SK-N-SH (cell line): ENCODE measurements at regions not wholly inside any gene's neighbourhood (a gene's known extent, or its start where the extent isn't known, plus 50 kb on each side); places are given as distances from the start of the nearest gene placed in this dataset.

Experiments
- CTCF ChIA-PET: fragments of 300-600, 350-600 bp; formaldehyde crosslinking; extraction: SDS; loops from one replicate; lab custom pipeline; 2021; lab: Yijun Ruan, JAX
- POLR2A ChIA-PET: fragments of 350-600 bp; sonication (Branson Sonifier 250); formaldehyde crosslinking; extraction: SDS; loops from one replicate; lab custom pipeline; 2020; ENCODE audit warnings: antibody characterized with exemption, inconsistent platforms; lab: Yijun Ruan, JAX
- DNase-seq: peaks from one replicate; pipeline ENCODE4 v3.0.0; 2012
- H2AFZ ChIP-seq: fragments of 200-600 bp; sonication (generic); 2 replicates; pipeline ENCODE4 v1.8.1; 2016; ENCODE audit warnings: antibody characterized with exemption, mild to moderate bottlenecking, low read depth
- H3F3A ChIP-seq: fragments of 200-600 bp; sonication (generic); replicated peaks from 2 replicates; pipeline ENCODE3; 2016; ENCODE audit warnings: antibody characterized with exemption, mild to moderate bottlenecking; ENCODE audit not compliant: insufficient read depth
- H3K27ac ChIP-seq, 2 experiments: fragments of 200-500 bp in 1 of 2; fragments of 200-600 bp in 1 of 2; sonication (Bioruptor generic) in 1 of 2; sonication (generic), shearing (Covaris generic) in 1 of 2; 2 replicates each; pipeline versions ENCODE4 v1.5.1 to v1.6.1; 2014 to 2016; ENCODE audit warnings: low read depth in 2 of 2, inconsistent platforms in 1 of 2, low read length in 1 of 2, mild to moderate bottlenecking in 1 of 2, mixed read lengths in 1 of 2
- H3K27me3 ChIP-seq: fragments of 200-600 bp; sonication (generic), shearing (Covaris generic); 2 replicates; pipeline ENCODE4 v1.6.1; 2016; ENCODE audit warnings: mixed run types; ENCODE audit not compliant: insufficient read depth
- H3K36me3 ChIP-seq, 2 experiments: fragments of 200-500 bp in 1 of 2; fragments of 200-600 bp in 1 of 2; sonication (Bioruptor generic) in 1 of 2; sonication (generic) in 1 of 2; replicated peaks in 1 of 2; 2 replicates each; pipeline versions ENCODE3 to v1.5.1; 2014 to 2016; ENCODE audit warnings: low read length in 1 of 2, mild to moderate bottlenecking in 1 of 2; ENCODE audit not compliant: insufficient read depth in 2 of 2, control insufficient read depth in 1 of 2
- H3K4me1 ChIP-seq, 2 experiments: fragments of 200-500 bp in 1 of 2; fragments of 200-600 bp in 1 of 2; sonication (Bioruptor generic) in 1 of 2; sonication (generic), shearing (Covaris generic) in 1 of 2; 2 replicates each; pipeline versions ENCODE4 v1.5.1 to v1.6.1; 2014 to 2016; ENCODE audit warnings: low read depth in 1 of 2, low read length in 1 of 2, mixed run types in 1 of 2; ENCODE audit not compliant: insufficient read depth in 2 of 2, control insufficient read depth in 1 of 2
- H3K4me2 ChIP-seq: fragments of 200-600 bp; sonication (generic), shearing (Covaris generic); 2 replicates; pipeline ENCODE4 v1.6.1; 2017; ENCODE audit warnings: mixed run types
- H3K4me3 ChIP-seq, 2 experiments: fragments of 200-500 bp in 1 of 2; fragments of 200-600 bp in 1 of 2; sonication (Bioruptor generic) in 1 of 2; sonication (generic), shearing (Covaris generic) in 1 of 2; 2 replicates each; pipeline versions ENCODE4 v1.5.1 to v1.8.1; 2014 to 2016; ENCODE audit warnings: low read depth in 2 of 2, inconsistent platforms in 1 of 2, low read length in 1 of 2, mild to moderate bottlenecking in 1 of 2, mixed read lengths in 1 of 2, moderate library complexity in 1 of 2
- H3K79me2 ChIP-seq: fragments of 200-600 bp; sonication (generic); 2 replicates; pipeline ENCODE4 v1.8.1; 2017; ENCODE audit warnings: mild to moderate bottlenecking; ENCODE audit not compliant: insufficient read depth
- H3K9ac ChIP-seq: fragments of 200-600 bp; sonication (generic); 2 replicates; pipeline ENCODE4 v1.6.1; 2017; ENCODE audit warnings: mixed run types
- H3K9me2 ChIP-seq: fragments of 200-600 bp; sonication (generic); 2 replicates; pipeline ENCODE4 v1.6.1; 2017; ENCODE audit warnings: mixed run types
- H3K9me3 ChIP-seq: fragments of 200-600 bp; sonication (generic); 2 replicates; pipeline ENCODE4 v1.6.1; 2017; ENCODE audit warnings: mixed run types, mild to moderate bottlenecking, moderate library complexity
- H4K20me1 ChIP-seq: fragments of 200-600 bp; sonication (generic); 2 replicates; pipeline ENCODE4 v1.6.1; 2017; ENCODE audit warnings: mild to moderate bottlenecking, mixed run types; ENCODE audit not compliant: insufficient read depth
- CHD2 ChIP-seq: fragments of 150-350 bp; IDR thresholded peaks from 2 replicates; pipeline ENCODE4 v1.6.1; 2018; ENCODE audit warnings: low read length; ENCODE audit not compliant: partially characterized antibody
- ELF1 ChIP-seq: IDR thresholded peaks from 2 replicates; pipeline ENCODE4 v1.4.0; 2012
- EP300 ChIP-seq, 2 experiments: IDR thresholded peaks; 2 replicates each; pipeline versions ENCODE4 v1.4.0 to v1.6.1; 2012; ENCODE audit warnings: borderline replicate concordance in 1 of 2, low read depth in 1 of 2, low read length in 1 of 2
- EZH2phosphoT487 ChIP-seq: fragments of 200-600 bp; sonication (generic); IDR thresholded peaks from 2 replicates; pipeline ENCODE4 v1.6.1; 2017; ENCODE audit warnings: low read depth, mixed run types, mild to moderate bottlenecking, antibody characterized with exemption, moderate library complexity, borderline replicate concordance
- FOSL2 ChIP-seq: IDR thresholded peaks from 2 replicates; pipeline ENCODE4 v1.4.0; 2012; ENCODE audit warnings: low read depth, mild to moderate bottlenecking, moderate library complexity, borderline replicate concordance
- FOXM1 ChIP-seq: IDR thresholded peaks from 2 replicates; pipeline ENCODE4 v1.4.0; 2012; ENCODE audit warnings: low read depth, mild to moderate bottlenecking
- GABPA ChIP-seq: IDR thresholded peaks from 2 replicates; pipeline ENCODE4 v1.4.0; 2012; ENCODE audit warnings: low read depth, mild to moderate bottlenecking
- GATA2 ChIP-seq: sonication (generic); formaldehyde crosslinking; IDR thresholded peaks from 2 replicates; pipeline ENCODE4 v1.5.0; 2020; ENCODE audit warnings: mild to moderate bottlenecking, missing genetic modification reagents
- MEF2A ChIP-seq: IDR thresholded peaks from 2 replicates; pipeline ENCODE4 v1.4.0; 2012; ENCODE audit warnings: low read depth, borderline replicate concordance
- NFIC ChIP-seq: IDR thresholded peaks from 2 replicates; pipeline ENCODE4 v1.4.0; 2012; ENCODE audit warnings: borderline replicate concordance
- RAD21 ChIP-seq: IDR thresholded peaks from 2 replicates; pipeline ENCODE4 v1.6.1; 2012; ENCODE audit warnings: mild to moderate bottlenecking, low read length
- RFX5 ChIP-seq: IDR thresholded peaks from 2 replicates; pipeline ENCODE4 v1.6.1; 2012; ENCODE audit warnings: mild to moderate bottlenecking, improper control_type of control experiment, low read length
- SIN3A ChIP-seq: IDR thresholded peaks from 2 replicates; pipeline ENCODE4 v1.6.1; 2012; ENCODE audit warnings: low read depth, mild to moderate bottlenecking, low read length, moderate library complexity, borderline replicate concordance
- SMC3 ChIP-seq: IDR thresholded peaks from 2 replicates; pipeline ENCODE4 v1.6.1; 2012; ENCODE audit warnings: low read depth, low read length, improper control_type of control experiment
- TAF1 ChIP-seq: IDR thresholded peaks from 2 replicates; pipeline ENCODE4 v1.6.1; 2012; ENCODE audit warnings: low read depth, mild to moderate bottlenecking, low read length, moderate library complexity, borderline replicate concordance
- TCF12 ChIP-seq: IDR thresholded peaks from 2 replicates; pipeline ENCODE4 v1.4.0; 2012
- YY1 ChIP-seq: IDR thresholded peaks from 2 replicates; pipeline ENCODE4 v1.4.0; 2012; ENCODE audit warnings: low read depth, mild to moderate bottlenecking
- WGBS: methylation state at CpG from one replicate; pipeline ENCODE4 v1.1.6; 2017; ENCODE audit warnings: low lambda C conversion rate; 5-methylcytosine and 5-hydroxymethylcytosine counted together
- TF ChIP-seq, protein P1 (sequence below): fragments of 200-600 bp; sonication (generic); IDR thresholded peaks from 2 replicates; pipeline ENCODE4 v1.6.1; 2017; ENCODE audit warnings: antibody characterized with exemption, mild to moderate bottlenecking, moderate library complexity
- TF ChIP-seq, protein P2 (sequence below): IDR thresholded peaks from 2 replicates; pipeline ENCODE4 v1.4.0; 2012; ENCODE audit warnings: low read depth, borderline replicate concordance
- TF ChIP-seq, protein P3 (sequence below): fragments of 150-350 bp; IDR thresholded peaks from 2 replicates; pipeline ENCODE4 v1.6.1; 2016; ENCODE audit warnings: mild to moderate bottlenecking, low read depth, low read length
- TF ChIP-seq, protein P4 (sequence below): fragments of 150-350 bp; IDR thresholded peaks from 2 replicates; pipeline ENCODE4 v1.6.1; 2017; ENCODE audit warnings: antibody characterized with exemption, low read length, low read depth, borderline replicate concordance
- TF ChIP-seq, protein P5 (sequence below): IDR thresholded peaks from 2 replicates; pipeline ENCODE4 v1.4.0; 2012; ENCODE audit warnings: low read depth, borderline replicate concordance

DNA sequence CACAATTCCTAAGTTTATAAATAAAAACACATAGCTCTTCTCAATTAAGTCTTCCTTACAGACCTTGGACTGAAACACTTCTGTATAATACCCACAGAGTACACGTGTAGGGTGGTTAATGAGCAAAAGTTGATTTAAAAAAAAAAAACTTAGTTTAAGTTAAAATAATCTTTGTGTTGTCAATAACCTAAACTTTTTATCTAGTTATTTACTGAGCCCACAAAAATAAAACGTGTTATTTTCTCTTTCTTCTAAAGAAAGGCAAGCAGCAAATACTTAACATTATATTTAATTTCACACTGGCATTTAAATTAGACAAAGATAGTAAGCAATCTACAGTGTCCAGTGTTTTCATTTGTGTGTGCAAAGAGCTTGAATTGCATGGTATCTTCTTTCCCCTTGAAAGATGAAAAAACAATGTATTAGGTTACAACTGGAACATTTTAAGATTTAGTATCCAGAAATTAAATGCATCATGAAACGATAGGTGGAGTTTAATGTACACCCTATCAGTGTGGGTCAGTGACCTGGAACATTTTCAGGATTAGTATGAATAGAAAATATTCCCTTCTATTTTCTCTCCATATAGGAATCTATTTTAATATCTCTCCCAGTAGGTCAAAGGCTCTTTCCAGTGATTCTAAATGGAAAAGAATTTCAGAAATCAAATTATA is 1014.8 kb downstream of the NR2F1-AS1 start:
- no peak for TF ChIP-seq EZH2phosphoT487
- TF ChIP-seq, protein P1, sequence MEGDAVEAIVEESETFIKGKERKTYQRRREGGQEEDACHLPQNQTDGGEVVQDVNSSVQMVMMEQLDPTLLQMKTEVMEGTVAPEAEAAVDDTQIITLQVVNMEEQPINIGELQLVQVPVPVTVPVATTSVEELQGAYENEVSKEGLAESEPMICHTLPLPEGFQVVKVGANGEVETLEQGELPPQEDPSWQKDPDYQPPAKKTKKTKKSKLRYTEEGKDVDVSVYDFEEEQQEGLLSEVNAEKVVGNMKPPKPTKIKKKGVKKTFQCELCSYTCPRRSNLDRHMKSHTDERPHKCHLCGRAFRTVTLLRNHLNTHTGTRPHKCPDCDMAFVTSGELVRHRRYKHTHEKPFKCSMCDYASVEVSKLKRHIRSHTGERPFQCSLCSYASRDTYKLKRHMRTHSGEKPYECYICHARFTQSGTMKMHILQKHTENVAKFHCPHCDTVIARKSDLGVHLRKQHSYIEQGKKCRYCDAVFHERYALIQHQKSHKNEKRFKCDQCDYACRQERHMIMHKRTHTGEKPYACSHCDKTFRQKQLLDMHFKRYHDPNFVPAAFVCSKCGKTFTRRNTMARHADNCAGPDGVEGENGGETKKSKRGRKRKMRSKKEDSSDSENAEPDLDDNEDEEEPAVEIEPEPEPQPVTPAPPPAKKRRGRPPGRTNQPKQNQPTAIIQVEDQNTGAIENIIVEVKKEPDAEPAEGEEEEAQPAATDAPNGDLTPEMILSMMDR = no peak
- TF ChIP-seq MEF2A = no peak
- no peak for TF ChIP-seq SMC3
- TF ChIP-seq CHD2 = no peak
- TF ChIP-seq, protein P2, sequence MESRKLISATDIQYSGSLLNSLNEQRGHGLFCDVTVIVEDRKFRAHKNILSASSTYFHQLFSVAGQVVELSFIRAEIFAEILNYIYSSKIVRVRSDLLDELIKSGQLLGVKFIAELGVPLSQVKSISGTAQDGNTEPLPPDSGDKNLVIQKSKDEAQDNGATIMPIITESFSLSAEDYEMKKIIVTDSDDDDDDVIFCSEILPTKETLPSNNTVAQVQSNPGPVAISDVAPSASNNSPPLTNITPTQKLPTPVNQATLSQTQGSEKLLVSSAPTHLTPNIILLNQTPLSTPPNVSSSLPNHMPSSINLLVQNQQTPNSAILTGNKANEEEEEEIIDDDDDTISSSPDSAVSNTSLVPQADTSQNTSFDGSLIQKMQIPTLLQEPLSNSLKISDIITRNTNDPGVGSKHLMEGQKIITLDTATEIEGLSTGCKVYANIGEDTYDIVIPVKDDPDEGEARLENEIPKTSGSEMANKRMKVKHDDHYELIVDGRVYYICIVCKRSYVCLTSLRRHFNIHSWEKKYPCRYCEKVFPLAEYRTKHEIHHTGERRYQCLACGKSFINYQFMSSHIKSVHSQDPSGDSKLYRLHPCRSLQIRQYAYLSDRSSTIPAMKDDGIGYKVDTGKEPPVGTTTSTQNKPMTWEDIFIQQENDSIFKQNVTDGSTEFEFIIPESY = no peak
- no peak for TF ChIP-seq RFX5
- TF ChIP-seq, protein P3, sequence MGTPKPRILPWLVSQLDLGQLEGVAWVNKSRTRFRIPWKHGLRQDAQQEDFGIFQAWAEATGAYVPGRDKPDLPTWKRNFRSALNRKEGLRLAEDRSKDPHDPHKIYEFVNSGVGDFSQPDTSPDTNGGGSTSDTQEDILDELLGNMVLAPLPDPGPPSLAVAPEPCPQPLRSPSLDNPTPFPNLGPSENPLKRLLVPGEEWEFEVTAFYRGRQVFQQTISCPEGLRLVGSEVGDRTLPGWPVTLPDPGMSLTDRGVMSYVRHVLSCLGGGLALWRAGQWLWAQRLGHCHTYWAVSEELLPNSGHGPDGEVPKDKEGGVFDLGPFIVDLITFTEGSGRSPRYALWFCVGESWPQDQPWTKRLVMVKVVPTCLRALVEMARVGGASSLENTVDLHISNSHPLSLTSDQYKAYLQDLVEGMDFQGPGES = no peak

DNA sequence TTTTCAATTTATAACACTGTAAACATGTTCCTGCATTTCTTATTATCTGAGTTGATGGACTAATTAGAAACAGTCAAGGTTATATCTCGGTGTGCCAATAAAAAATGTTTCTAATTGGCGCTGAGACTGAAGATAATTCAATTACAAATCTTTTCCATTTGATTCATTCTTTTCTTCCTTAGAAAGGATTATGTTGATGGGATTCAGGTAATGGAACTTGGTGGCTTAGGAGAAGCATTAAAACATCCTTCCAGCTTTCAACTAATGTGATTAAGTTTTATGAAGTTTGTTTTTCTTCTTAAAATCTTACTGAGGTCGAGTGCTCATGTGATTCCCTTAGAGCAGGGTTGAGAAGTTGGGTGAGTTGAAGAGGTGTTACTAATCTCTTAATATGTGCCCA is 1015.3 kb downstream of the NR2F1-AS1 start:
- Histone ChIP-seq H3K36me3 (no peaks in the 10 kb centered on the region), H4K20me1 (no peaks in the 10 kb centered on the region), H3K4me1 (peaks cover 0 to 15% of the 10 kb centered on the region in 2 experiments; a peak in 2 of 4 replicates), H3K4me3 (no peak overlapping the region), H2AFZ (no peak overlapping the region), H3K9ac (no peak overlapping the region), H3K79me2 (no peaks in the 10 kb centered on the region), H3K9me3 (no peaks in the 10 kb centered on the region), H3K27ac (no peak overlapping the region), H3F3A (peaks cover 4% of the 10 kb centered on the region), H3K27me3 (no peaks in the 10 kb centered on the region), H3K4me2 (no peak overlapping the region), H3K9me2 (no peaks in the 10 kb centered on the region)
- POLR2A ChIA-PET = no interaction called here
- no peak for DNase-seq
- CTCF ChIA-PET = no interaction called here
- WGBS = 55% methylated on average over 3 of the region's 3 CpGs
- no peak for TF ChIP-seq FOXM1
- TF ChIP-seq MEF2A = no peak
- TF ChIP-seq, protein P4, sequence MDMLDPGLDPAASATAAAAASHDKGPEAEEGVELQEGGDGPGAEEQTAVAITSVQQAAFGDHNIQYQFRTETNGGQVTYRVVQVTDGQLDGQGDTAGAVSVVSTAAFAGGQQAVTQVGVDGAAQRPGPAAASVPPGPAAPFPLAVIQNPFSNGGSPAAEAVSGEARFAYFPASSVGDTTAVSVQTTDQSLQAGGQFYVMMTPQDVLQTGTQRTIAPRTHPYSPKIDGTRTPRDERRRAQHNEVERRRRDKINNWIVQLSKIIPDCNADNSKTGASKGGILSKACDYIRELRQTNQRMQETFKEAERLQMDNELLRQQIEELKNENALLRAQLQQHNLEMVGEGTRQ = no peak
- no peak for TF ChIP-seq SIN3A
- no peak for TF ChIP-seq GABPA
- TF ChIP-seq EP300 (IDR thresholded peaks at IDR 0.05; ENCODE audit: borderline replicate concordance in 1 of 2, low read depth in 1 of 2, low read length in 1 of 2) = no peak
- TF ChIP-seq CHD2 = no peak
- TF ChIP-seq NFIC = no peak
- TF ChIP-seq ELF1 = no peak
- TF ChIP-seq TCF12 = no peak
- TF ChIP-seq RAD21 = no peak
- TF ChIP-seq FOSL2 = no peak
- no peak for TF ChIP-seq TAF1
- TF ChIP-seq, protein P5, sequence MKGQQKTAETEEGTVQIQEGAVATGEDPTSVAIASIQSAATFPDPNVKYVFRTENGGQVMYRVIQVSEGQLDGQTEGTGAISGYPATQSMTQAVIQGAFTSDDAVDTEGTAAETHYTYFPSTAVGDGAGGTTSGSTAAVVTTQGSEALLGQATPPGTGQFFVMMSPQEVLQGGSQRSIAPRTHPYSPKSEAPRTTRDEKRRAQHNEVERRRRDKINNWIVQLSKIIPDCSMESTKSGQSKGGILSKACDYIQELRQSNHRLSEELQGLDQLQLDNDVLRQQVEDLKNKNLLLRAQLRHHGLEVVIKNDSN = no peak
- no peak for TF ChIP-seq GATA2 (CRISPR knock-in tag)
- TF ChIP-seq YY1 = no peak

More for the DNA sequence above, 1014.8 kb downstream of the NR2F1-AS1 start:
- H3K36me3 ChIP-seq = no peaks in the 10 kb centered on the region
- H3K4me1 ChIP-seq = peaks cover 0 to 9% of the 10 kb centered on the region in 2 experiments; a peak in 2 of 4 replicates
- H3K9me2 ChIP-seq = no peaks in the 10 kb centered on the region
- no peak for DNase-seq
- H3K9ac ChIP-seq = no peak overlapping the region
- 83% methylated on average over 3 of the region's 3 CpGs for WGBS
- no peaks in the 10 kb centered on the region for H3K79me2 ChIP-seq
- H3K4me3 ChIP-seq = no peak overlapping the region
- no peaks in the 10 kb centered on the region for H4K20me1 ChIP-seq
- no peak overlapping the region for H2AFZ ChIP-seq
- H3K9me3 ChIP-seq = no peaks in the 10 kb centered on the region
- no peak overlapping the region for H3K4me2 ChIP-seq
- no peaks in the 10 kb centered on the region for H3F3A ChIP-seq
- H3K27ac ChIP-seq = no peak overlapping the region
- CTCF ChIA-PET = no interaction called here
- no peaks in the 10 kb centered on the region for H3K27me3 ChIP-seq
- POLR2A ChIA-PET = no interaction called here
